ENCODE measurements at regions not wholly inside any gene's neighbourhood (a gene's known extent, or its start where the extent isn't known, plus 50 kb on each side); places are given as distances from the start of the nearest gene placed in this dataset.

- TF ChIP-seq POLR2AphosphoS5 (IDR thresholded peaks at IDR 0.05; ENCODE audit: low read depth, low read length) (no peak), POLR2A (IDR thresholded peaks at IDR 0.05; ENCODE audit: low read depth, low read length) (no peak), TAF1 (IDR thresholded peaks at IDR 0.05; ENCODE audit: borderline replicate concordance, low read depth, low read length) (no peak)
These were observed 174.2 kb upstream of the PDE3A start for GRCh38 chr12:20194171-20194570.

All from GM12892 (cell line).